ENCODE measurements at regions not wholly inside any gene's neighbourhood (a gene's known extent, or its start where the extent isn't known, plus 50 kb on each side); places are given as distances from the start of the nearest gene placed in this dataset.

DNA sequence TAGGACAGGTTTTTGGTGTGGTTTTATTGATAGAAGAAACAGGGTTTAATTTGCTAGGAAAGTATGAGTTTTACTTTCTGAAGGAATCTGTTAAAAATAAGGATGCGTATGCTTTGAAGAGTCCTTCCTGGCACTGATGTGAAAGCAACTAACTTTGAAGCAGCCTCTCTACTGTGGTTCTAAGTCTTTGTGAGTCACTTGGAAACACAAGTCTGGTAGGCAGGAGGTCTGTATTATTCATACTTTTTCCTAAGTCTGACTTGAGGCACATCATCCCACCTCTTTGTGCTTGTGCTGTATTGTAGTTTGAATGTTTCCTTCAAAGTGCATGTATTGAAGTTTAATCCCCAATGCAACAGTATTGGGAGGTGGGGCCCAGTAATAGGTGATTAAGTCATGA is 129.0 kb downstream of the TAF11L14 start (continued):
- TF ChIP-seq NFE2L1 (tag; IDR thresholded peaks at IDR 0.05; ENCODE audit: borderline replicate concordance, low read depth) (no peak), ZNF263 (CRISPR knock-in tag; IDR thresholded peaks at IDR 0.05; ENCODE audit: borderline replicate concordance) (no peak), NELFE (IDR thresholded peaks at IDR 0.05; ENCODE audit: insufficient read depth, insufficient read length) (no peak), ZBTB8A (IDR thresholded peaks at IDR 0.05; ENCODE audit: partially characterized antibody) (no peak)
- TF ChIP-seq, protein P1, sequence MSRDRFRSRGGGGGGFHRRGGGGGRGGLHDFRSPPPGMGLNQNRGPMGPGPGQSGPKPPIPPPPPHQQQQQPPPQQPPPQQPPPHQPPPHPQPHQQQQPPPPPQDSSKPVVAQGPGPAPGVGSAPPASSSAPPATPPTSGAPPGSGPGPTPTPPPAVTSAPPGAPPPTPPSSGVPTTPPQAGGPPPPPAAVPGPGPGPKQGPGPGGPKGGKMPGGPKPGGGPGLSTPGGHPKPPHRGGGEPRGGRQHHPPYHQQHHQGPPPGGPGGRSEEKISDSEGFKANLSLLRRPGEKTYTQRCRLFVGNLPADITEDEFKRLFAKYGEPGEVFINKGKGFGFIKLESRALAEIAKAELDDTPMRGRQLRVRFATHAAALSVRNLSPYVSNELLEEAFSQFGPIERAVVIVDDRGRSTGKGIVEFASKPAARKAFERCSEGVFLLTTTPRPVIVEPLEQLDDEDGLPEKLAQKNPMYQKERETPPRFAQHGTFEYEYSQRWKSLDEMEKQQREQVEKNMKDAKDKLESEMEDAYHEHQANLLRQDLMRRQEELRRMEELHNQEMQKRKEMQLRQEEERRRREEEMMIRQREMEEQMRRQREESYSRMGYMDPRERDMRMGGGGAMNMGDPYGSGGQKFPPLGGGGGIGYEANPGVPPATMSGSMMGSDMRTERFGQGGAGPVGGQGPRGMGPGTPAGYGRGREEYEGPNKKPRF (IDR thresholded peaks at IDR 0.05; ENCODE audit: low read depth, low read length): no peak

DNA sequence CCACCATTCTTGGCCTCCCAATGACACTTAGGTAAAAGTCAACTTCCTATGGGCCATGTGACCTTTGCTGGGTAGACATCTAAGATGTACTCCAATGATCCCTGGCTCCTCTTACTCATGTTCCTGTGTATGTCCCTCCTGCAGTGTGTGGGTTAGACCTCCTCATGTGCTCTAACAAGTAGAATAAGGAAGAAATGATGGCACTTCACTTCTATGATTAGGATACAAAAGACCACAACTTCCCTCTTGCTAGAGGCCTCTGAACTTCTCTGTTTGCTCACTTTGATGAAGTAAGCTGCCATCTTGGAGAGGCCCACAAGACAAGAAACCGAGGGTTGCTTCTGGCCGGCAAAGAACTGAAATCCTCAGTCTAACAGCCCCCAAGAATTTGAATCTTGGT is 131.8 kb downstream of the TAF11L14 start:
- Histone ChIP-seq H4K20me1 (replicated peaks; ENCODE audit: control insufficient read depth, insufficient read depth, low read length) (no peaks in the 10 kb centered on the region), H3K79me2 (ENCODE audit: control insufficient read depth, insufficient read depth, low read length) (no peaks in the 10 kb centered on the region), H3K9ac (ENCODE audit: insufficient read depth in 1 of 2, low read depth in 2 of 2, low read length in 2 of 2) (no peak overlapping the region), H2AFZ (ENCODE audit: low read depth, low read length) (no peak overlapping the region), H3K36me3 (ENCODE audit: control insufficient read depth, insufficient read depth, low read length) (no peaks in the 10 kb centered on the region), H3K4me3 (no peak overlapping the region), H3K9me1 (ENCODE audit: control insufficient read depth, insufficient read depth, low read length) (no peaks in the 10 kb centered on the region), H3K9me3 (replicated peaks; ENCODE audit: control insufficient read depth, insufficient read depth, low read depth, low read length) (no peaks in the 10 kb centered on the region), H3K4me1 (replicated peaks in 1 of 2; ENCODE audit: control insufficient read depth in 2 of 2, insufficient read depth in 2 of 2, low read length in 2 of 2) (no peaks in the 10 kb centered on the region), H3K4me2 (ENCODE audit: insufficient read depth, low read length) (no peak overlapping the region), H3K27ac (ENCODE audit: extremely low read depth, low read depth, low read length) (no peak overlapping the region), H3K27me3 (ENCODE audit: control insufficient read depth in 2 of 2, insufficient read depth in 2 of 2, low read length in 2 of 2) (no peaks in the 10 kb centered on the region)
- intact Hi-C loops (cut with micrococcal nuclease): no loop called here
- no peak for TF ChIP-seq NCOA2 (IDR thresholded peaks at IDR 0.05; ENCODE audit: partially characterized antibody in 2 of 2)
- TF ChIP-seq SMARCB1 (IDR thresholded peaks at IDR 0.05; ENCODE audit: insufficient read length, low read depth): no peak
- TF ChIP-seq CTBP1 (IDR thresholded peaks at IDR 0.05; ENCODE audit: borderline replicate concordance): no peak
- TF ChIP-seq KLF1 (tag; IDR thresholded peaks at IDR 0.05): no peak
- no TSS peak for BruUV-seq (replicated peaks)
- CTCF ChIA-PET (ENCODE audit: low intra/inter-chr PET ratio): no interaction called here
- DNase-seq (ENCODE audit: extremely low read depth in 1 of 4, low spot score in 3 of 4) (no peak), FAIRE-seq (no peak), ATAC-seq (no peak)
- WGBS (ENCODE audit: insufficient coverage, low coverage, missing lambda C conversion rate): 0% methylated on average over 2 of the region's 2 CpGs
- POLR2A ChIA-PET: no interaction called here
- in situ Hi-C loops (cut with MboI): no loop called here
